Stimulated activated CD4-positive, alpha-beta T cell treated with anti-CD3 and anti-CD28 coated beads, TNF-alpha, amount 100 ng/mL, for 4 hours (primary cell): ENCODE measurements at regions not wholly inside any gene's neighbourhood (a gene's known extent, or its start where the extent isn't known, plus 50 kb on each side); places are given as distances from the start of the nearest gene placed in this dataset.

ENCODE experiments used
- DNase-seq, 3 experiments: peaks; one replicate each; pipeline ENCODE4 v3.0.0-alpha.2; 2020; ENCODE audit warnings: low read depth in 3 of 3

- no peak for DNase-seq
Measured at GRCh38 chr1:181326348-181326747, 157.0 kb upstream of the CACNA1E start.

- DNase-seq = no peak
Measured at GRCh38 chr1:181327796-181328195, 155.5 kb upstream of the CACNA1E start.

- no peak for DNase-seq
Measured at GRCh38 chr1:181334724-181335123, 148.6 kb upstream of the CACNA1E start.

- DNase-seq = no peak
Measured at GRCh38 chr1:181335631-181336030, 147.7 kb upstream of the CACNA1E start.

GRCh38 chr1:181341026-181341632, 142.2 kb upstream of the CACNA1E start:
- no peak for DNase-seq

GRCh38 chr1:181344091-181344490, 139.2 kb upstream of the CACNA1E start:
- DNase-seq = no peak

GRCh38 chr1:181345146-181345545, 138.2 kb upstream of the CACNA1E start:
- DNase-seq = no peak

GRCh38 chr1:181347495-181348390, 135.6 kb upstream of the CACNA1E start:
- DNase-seq = no peak

GRCh38 chr1:181349512-181349911, 133.8 kb upstream of the CACNA1E start:
- DNase-seq = no peak

GRCh38 chr1:181350131-181350530, 133.2 kb upstream of the CACNA1E start:
- DNase-seq = no peak

GRCh38 chr1:181351740-181352139, 131.6 kb upstream of the CACNA1E start:
- DNase-seq = no peak

- DNase-seq = no peak
Measured at GRCh38 chr1:181352695-181353094, 130.6 kb upstream of the CACNA1E start.

GRCh38 chr1:181353526-181353925, 129.8 kb upstream of the CACNA1E start:
- no peak for DNase-seq

GRCh38 chr1:181354865-181355264, 128.5 kb upstream of the CACNA1E start:
- DNase-seq = no peak

- no peak for DNase-seq
Measured at GRCh38 chr1:181356505-181357340, 126.6 kb upstream of the CACNA1E start.

GRCh38 chr1:181359012-181359411, 124.3 kb upstream of the CACNA1E start:
- DNase-seq = no peak

GRCh38 chr1:181364801-181365200, 118.5 kb upstream of the CACNA1E start:
- no peak for DNase-seq

GRCh38 chr1:181366910-181367309, 116.4 kb upstream of the CACNA1E start:
- DNase-seq = no peak

GRCh38 chr1:181369416-181369815, 113.9 kb upstream of the CACNA1E start:
- DNase-seq = no peak

- DNase-seq = no peak
Measured at GRCh38 chr1:181383695-181384094, 99.6 kb upstream of the CACNA1E start.

GRCh38 chr1:181386340-181386739, 97.0 kb upstream of the CACNA1E start:
- no peak for DNase-seq

- DNase-seq = no peak
Measured at GRCh38 chr1:181386951-181387350, 96.4 kb upstream of the CACNA1E start.
